HG03439 (cell line): ENCODE measurements at regions not wholly inside any gene's neighbourhood (a gene's known extent, or its start where the extent isn't known, plus 50 kb on each side); places are given as distances from the start of the nearest gene placed in this dataset.
A peak's percentile ranks its signal among the peaks of the same experiment; 100 is the strongest.

Source experiments
- ATAC-seq: cut with Tn5 transposase; IDR thresholded peaks from one replicate; pipeline ENCODE4 v1.9.1; 2021; ENCODE audit warnings: mild to moderate bottlenecking, moderate library complexity; ENCODE audit not compliant: unreplicated experiment

- peak; percentile 73 for ATAC-seq
Observed at GRCh38 chr6:99219788-99220187, 129.7 kb downstream of the FAXC start.

GRCh38 chr6:99216959-99217358, 132.5 kb downstream of the FAXC start:
- ATAC-seq, result no peak

GRCh38 chr6:99195986-99196655, 153.4 kb downstream of the FAXC start:
- no peak for ATAC-seq

- ATAC-seq, result no peak
Observed at GRCh38 chr6:99192561-99192960, 156.9 kb downstream of the FAXC start.

GRCh38 chr6:99189823-99190721, 159.4 kb downstream of the FAXC start:
- ATAC-seq, result peak; percentile 98

GRCh38 chr6:99187429-99187828, 162.0 kb downstream of the FAXC start:
- no peak for ATAC-seq

- ATAC-seq, result no peak
Observed at GRCh38 chr6:99186417-99186816, 163.1 kb downstream of the FAXC start.

- no peak for ATAC-seq
Observed at GRCh38 chr6:99185525-99185924, 163.9 kb downstream of the FAXC start.

GRCh38 chr6:99184696-99185095, 164.8 kb downstream of the FAXC start:
- ATAC-seq, result no peak

- ATAC-seq, result no peak
Observed at GRCh38 chr6:99183066-99183465, 166.4 kb downstream of the FAXC start.

- ATAC-seq, result no peak
Observed at GRCh38 chr6:99181174-99181573, 168.3 kb downstream of the FAXC start.

- ATAC-seq, result no peak
Observed at GRCh38 chr6:99178168-99178567, 171.3 kb downstream of the FAXC start.

- ATAC-seq, result no peak
Observed at GRCh38 chr6:99177736-99178135, 171.7 kb downstream of the FAXC start.

GRCh38 chr6:99165838-99166237, 183.6 kb downstream of the FAXC start:
- ATAC-seq, result peak; percentile 82

- ATAC-seq, result no peak
Observed at GRCh38 chr6:99152347-99152643, 197.2 kb downstream of the FAXC start.

- peak; percentile 83 for ATAC-seq
Observed at GRCh38 chr6:99151634-99152346, 197.7 kb downstream of the FAXC start.

- ATAC-seq, result no peak
Observed at GRCh38 chr6:99148761-99149160, 200.7 kb downstream of the FAXC start.

- ATAC-seq, result no peak
Observed at GRCh38 chr6:99148111-99148510, 200.4 kb upstream of the FBXL4 start.

GRCh38 chr6:99147206-99147605, 199.5 kb upstream of the FBXL4 start:
- no peak for ATAC-seq

GRCh38 chr6:99146711-99147110, 199.0 kb upstream of the FBXL4 start:
- no peak for ATAC-seq

- ATAC-seq, result no peak
Observed at GRCh38 chr6:99145738-99146137, 198.0 kb upstream of the FBXL4 start.
